Panc1 (cell line): ENCODE measurements at regions not wholly inside any gene's neighbourhood (a gene's known extent, or its start where the extent isn't known, plus 50 kb on each side); places are given as distances from the start of the nearest gene placed in this dataset.
A peak's percentile ranks its signal among the peaks of the same experiment; 100 is the strongest.

Source experiments
- ATAC-seq: fragments of 200-7000 bp; cut with Tn5 transposase; 2 replicates; pipeline ENCODE4 v1.9.1; 2020; ENCODE audit warnings: mild to moderate bottlenecking, moderate library complexity
- BruUV-seq: library from RNA; stranded (reverse); fragments of 400-500 nt; replicated peaks from 2 replicates; lab custom pipeline; 2021; lab: Mats Ljungman, UMichigan
- CTCF ChIA-PET: fragments of 300-600 bp; sonication (Branson Sonifier 250); formaldehyde crosslinking; loops from one replicate; lab custom pipeline; 2022; ENCODE audit warnings: antibody characterized with exemption; lab: Charles Lee
- POLR2A ChIA-PET: fragments of 300-600 bp; sonication (Branson Sonifier 250); formaldehyde crosslinking; loops from one replicate; lab custom pipeline; 2022; ENCODE audit warnings: antibody characterized with exemption; lab: Charles Lee
- DNase-seq: peaks from one replicate; pipeline ENCODE4 v3.0.0-alpha.2; 2010; ENCODE audit warnings: low read depth, low spot score
- H3K27ac ChIP-seq: 2 replicates; pipeline ENCODE4 v1.5.1; 2011; ENCODE audit warnings: mild to moderate bottlenecking, low read length, inconsistent platforms
- H3K27me3 ChIP-seq: fragments of 200-500 bp; sonication (Bioruptor generic); 2 replicates; pipeline ENCODE4 v1.6.0; 2014; ENCODE audit warnings: low read length, inconsistent platforms; ENCODE audit not compliant: control insufficient read depth, insufficient read depth
- H3K36me3 ChIP-seq: fragments of 200-500 bp; sonication (Bioruptor generic); 2 replicates; pipeline ENCODE4 v1.5.1; 2014; ENCODE audit warnings: inconsistent platforms, mild to moderate bottlenecking, low read length, moderate library complexity; ENCODE audit not compliant: control insufficient read depth, insufficient read depth
- H3K4me1 ChIP-seq: 2 replicates; pipeline ENCODE4 v1.5.1; 2011; ENCODE audit warnings: inconsistent platforms, mild to moderate bottlenecking, low read length, moderate library complexity; ENCODE audit not compliant: control insufficient read depth, insufficient read depth
- H3K4me3 ChIP-seq, 2 experiments: 2 replicates each; pipeline ENCODE4 v1.5.1; 2011 to 2012; ENCODE audit warnings: low read depth in 2 of 2, low read length in 2 of 2, mild to moderate bottlenecking in 2 of 2, inconsistent platforms in 1 of 2, moderate library complexity in 1 of 2
- H3K9me3 ChIP-seq: fragments of 200-500 bp; sonication (Bioruptor generic); 2 replicates; pipeline ENCODE4 v1.5.1; 2014; ENCODE audit warnings: low read depth, mild to moderate bottlenecking, inconsistent platforms, low read length, moderate library complexity; ENCODE audit not compliant: control insufficient read depth, insufficient read depth
- CTCF ChIP-seq: fragments of 450-650 bp; IDR thresholded peaks from 2 replicates; pipeline ENCODE4 v1.5.1; 2017; ENCODE audit warnings: mild to moderate bottlenecking
- POLR2AphosphoS5 ChIP-seq: IDR thresholded peaks from 2 replicates; pipeline ENCODE4 v1.6.1; 2012; ENCODE audit warnings: mild to moderate bottlenecking, low read depth, low read length, moderate library complexity
- REST ChIP-seq, 2 experiments: IDR thresholded peaks; 2 replicates each; pipeline ENCODE4 v1.6.1; 2011 to 2012; ENCODE audit warnings: low read depth in 2 of 2, control low read depth in 1 of 2, low read length in 1 of 2, mild to moderate bottlenecking in 1 of 2, moderate library complexity in 1 of 2; ENCODE audit not compliant: insufficient read depth in 1 of 2
- SIN3A ChIP-seq: IDR thresholded peaks from 2 replicates; pipeline ENCODE4 v1.6.1; 2012; ENCODE audit warnings: low read depth, mild to moderate bottlenecking, low read length, moderate library complexity, borderline replicate concordance; ENCODE audit not compliant: insufficient read depth
- TCF7L2 ChIP-seq: IDR thresholded peaks from 2 replicates; pipeline ENCODE4 v1.6.1; 2011; ENCODE audit warnings: mild to moderate bottlenecking, low read depth, low read length, inconsistent platforms
- in situ Hi-C: cut with HindIII; loops from 2 replicates; pipeline ENCODE4 v1.10.0; 2016; ENCODE audit warnings: low sequenced_read_pairs, low pct_unique_long_range_greater_than_20kb
- intact Hi-C: fragments of 100-400 bp; cut with micrococcal nuclease; formaldehyde crosslinking; loops from one replicate; pipeline ENCODE4 v1.10.0; 2022; ENCODE audit not compliant: unreplicated experiment

DNA sequence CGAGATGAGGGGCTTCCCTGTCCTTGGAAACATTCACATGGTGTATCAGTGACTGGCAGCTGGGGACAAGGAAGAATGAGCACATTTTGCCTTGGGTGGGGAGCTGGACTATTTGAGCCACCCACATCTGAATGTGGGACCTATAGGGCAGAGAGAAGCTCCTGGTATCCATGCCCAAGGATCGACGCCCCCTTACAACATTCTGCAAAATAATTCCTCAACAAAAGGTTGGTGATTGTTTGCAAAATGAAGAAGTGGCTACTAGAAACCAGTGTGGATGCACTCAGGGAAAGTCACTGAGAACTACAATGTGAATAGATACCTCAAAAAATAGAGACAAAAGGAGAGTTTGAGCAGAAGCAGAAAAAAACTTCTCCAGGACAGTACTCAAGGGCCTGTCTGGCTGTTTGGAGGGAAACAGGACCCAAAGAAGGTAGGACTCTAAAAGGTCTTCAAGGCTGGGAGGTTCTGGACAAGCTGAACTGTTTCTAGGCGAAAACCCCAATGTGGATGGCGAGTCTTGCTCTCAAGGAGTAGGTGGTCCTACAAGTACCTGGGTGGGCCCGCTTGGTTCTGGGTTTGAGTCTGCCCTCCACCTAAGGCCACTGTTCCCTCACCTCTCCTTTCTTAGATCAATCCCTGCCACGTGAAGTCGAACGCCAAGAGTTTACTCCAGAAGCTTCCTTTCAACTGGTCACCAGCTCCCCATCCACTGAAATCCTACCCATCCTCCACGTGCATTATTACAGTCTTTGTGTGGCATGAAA is 125.0 kb upstream of the ZNF746 start:
- Histone ChIP-seq H3K36me3 (no peaks in the 10 kb centered on the region; the same call in 1 of the 2 replicates), H3K27ac (no peak overlapping the region), H3K4me3 (peak overlapping the region; percentile 98 to 99; a peak in 3 of 4 replicates), H3K27me3 (no peaks in the 10 kb centered on the region; the same call in 1 of the 2 replicates), H3K4me1 (peaks cover 8% of the 10 kb centered on the region; the same call in 1 of the 2 replicates), H3K9me3 (no peaks in the 10 kb centered on the region)
- intact Hi-C loops, result no loop called here
- ChIA-PET CTCF (no interaction called here), POLR2A (no interaction called here)
- BruUV-seq, result TSS peak; percentile 28
- DNase-seq (no peak), ATAC-seq (no peak)
- TF ChIP-seq REST (IDR thresholded peaks at IDR 0.05; ENCODE audit: insufficient read depth in 1 of 2, low read depth in 2 of 2, low read length in 1 of 2), result no peak
- in situ Hi-C loops, result no loop called here

- Histone ChIP-seq H3K4me3 (no peak overlapping the region), H3K9me3 (no peaks in the 10 kb centered on the region), H3K27ac (no peak overlapping the region), H3K4me1 (peaks cover 8% of the 10 kb centered on the region; the same call in 1 of the 2 replicates), H3K36me3 (no peaks in the 10 kb centered on the region; the same call in 1 of the 2 replicates), H3K27me3 (no peaks in the 10 kb centered on the region)
- TF ChIP-seq TCF7L2, result no peak
- no peak for TF ChIP-seq POLR2AphosphoS5
- TF ChIP-seq CTCF, result no peak
- TF ChIP-seq SIN3A, result no peak
- no peak for TF ChIP-seq REST (IDR thresholded peaks at IDR 0.05; ENCODE audit: insufficient read depth in 1 of 2, low read depth in 2 of 2, low read length in 1 of 2)
- ChIA-PET POLR2A (no interaction called here), CTCF (no interaction called here)
- DNase-seq, result no peak
- intact Hi-C loops, result no loop called here
- ATAC-seq, result no peak
- no TSS peak for BruUV-seq
- in situ Hi-C loops, result no loop called here
Observed at GRCh38 chr7:149621776-149622175, 124.2 kb upstream of the ZNF746 start.
